Natural killer cell (primary cell): ENCODE measurements at regions not wholly inside any gene's neighbourhood (a gene's known extent, or its start where the extent isn't known, plus 50 kb on each side); places are given as distances from the start of the nearest gene placed in this dataset.
A peak's percentile ranks its signal among the peaks of the same experiment; 100 is the strongest.

ENCODE experiments used
- ATAC-seq, 3 donors: fragments of 150-1000 bp in 2 of 3; fragments of 200-7000 bp in 1 of 3; cut with Tn5 transposase; 1 replicate in 1 of 3; 2 replicates in 2 of 3; pipeline ENCODE4 v1.10.0; 2021; ENCODE audit warnings: mild to moderate bottlenecking in 2 of 3, moderate library complexity in 2 of 3
- DNase-seq, 2 donors: peaks; one replicate each; pipeline versions ENCODE4 v3.0.0 to v3.0.0-alpha.2; 2013 to 2021; ENCODE audit warnings: mixed read lengths in 1 of 2
- H3K27ac ChIP-seq: one replicate; pipeline ENCODE4 v1.5.1; 2013; ENCODE audit warnings: mild to moderate bottlenecking, low read length
- H3K27me3 ChIP-seq: one replicate; pipeline ENCODE4 v1.6.1; 2013; ENCODE audit warnings: low read length; ENCODE audit not compliant: control insufficient read depth, insufficient read depth
- H3K36me3 ChIP-seq: one replicate; pipeline ENCODE4 v1.6.1; 2013; ENCODE audit warnings: low read length; ENCODE audit not compliant: control insufficient read depth, insufficient read depth
- H3K4me1 ChIP-seq: one replicate; pipeline ENCODE4 v1.6.1; 2013; ENCODE audit warnings: low read length; ENCODE audit not compliant: control insufficient read depth, insufficient read depth
- H3K4me3 ChIP-seq: one replicate; pipeline ENCODE4 v1.5.1; 2013; ENCODE audit warnings: low read length
- H3K9me3 ChIP-seq: one replicate; pipeline ENCODE4 v1.6.1; 2013; ENCODE audit warnings: low read length; ENCODE audit not compliant: control insufficient read depth, insufficient read depth
- H3K27ac Mint-ChIP-seq, 2 donors: one replicate each; pipeline ENCODE4 v1.8.0; 2022; ENCODE audit warnings: mild to moderate bottlenecking in 2 of 2, mixed read lengths in 2 of 2, moderate library complexity in 1 of 2
- H3K27me3 Mint-ChIP-seq, 2 donors: one replicate each; pipeline ENCODE4 v1.8.0; 2022; ENCODE audit warnings: low read depth in 2 of 2, mixed read lengths in 2 of 2
- H3K36me3 Mint-ChIP-seq: one replicate; pipeline ENCODE4 v1.8.0; 2022; ENCODE audit warnings: mixed read lengths
- H3K4me1 Mint-ChIP-seq, 2 donors: one replicate each; pipeline ENCODE4 v1.8.0; 2022; ENCODE audit warnings: mixed read lengths in 2 of 2
- H3K4me3 Mint-ChIP-seq: one replicate; pipeline ENCODE4 v1.8.0; 2022; ENCODE audit warnings: mild to moderate bottlenecking, moderate library complexity, mixed read lengths
- H3K9me3 Mint-ChIP-seq, 2 donors: one replicate each; pipeline ENCODE4 v1.8.0; 2022; ENCODE audit warnings: mixed read lengths in 2 of 2
- WGBS: methylation state at CpG from one replicate; pipeline ENCODE4 v1.1.7; 2013; ENCODE audit warnings: missing lambda C conversion rate; ENCODE audit not compliant: insufficient coverage; 5-methylcytosine and 5-hydroxymethylcytosine counted together
- intact Hi-C: fragments of 100-400 bp; cut with micrococcal nuclease; formaldehyde crosslinking; loops from one replicate; pipeline ENCODE4 v1.14.2; 2022
- TF ChIP-seq, protein P1 (sequence below): fragments of 200-600 bp; IDR thresholded peaks from one replicate; pipeline ENCODE4 v1.8.0; 2022; ENCODE audit warnings: antibody characterized with exemption

DNA sequence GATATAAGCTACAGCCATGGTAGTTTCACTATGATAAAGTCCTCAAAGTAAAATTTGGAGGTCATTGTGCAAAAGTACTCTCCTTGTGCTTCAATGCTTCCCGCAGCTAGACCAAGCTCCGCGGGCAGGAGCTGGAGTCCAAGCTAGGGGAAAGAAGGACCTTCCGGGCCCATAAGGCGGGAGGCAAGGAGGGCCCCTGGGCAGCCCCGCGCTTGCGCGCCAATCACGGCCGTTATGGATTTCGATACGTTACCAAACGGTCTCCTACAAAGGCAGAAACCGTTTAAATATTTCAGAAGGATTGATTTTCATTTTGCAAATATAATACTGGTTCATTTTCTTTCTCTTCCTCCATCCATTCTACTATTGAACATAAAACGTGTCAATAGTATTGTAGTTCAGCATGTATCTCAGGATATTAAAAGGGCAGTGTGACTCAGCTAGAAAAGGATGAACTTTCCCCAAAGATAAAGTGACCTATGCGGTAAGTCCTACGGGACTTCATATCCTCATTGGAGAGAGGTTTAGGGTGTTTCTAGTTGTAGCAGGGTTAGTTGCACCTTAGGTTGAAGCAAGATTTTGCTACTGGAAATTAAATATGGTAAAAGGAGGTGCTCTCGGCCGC is 128.0 kb downstream of the KIF20B start:
- Histone ChIP-seq H3K9me3 (no peaks in the 10 kb centered on the region), H3K27ac (no peak overlapping the region), H3K36me3 (no peaks in the 10 kb centered on the region), H3K4me3 (no peak overlapping the region), H3K4me1 (no peaks in the 10 kb centered on the region), H3K27me3 (no peaks in the 10 kb centered on the region)
- DNase-seq (no peak), ATAC-seq (no peak)
- H3K27me3 Mint-ChIP-seq: peaks cover 2 to 20% of the 10 kb centered on the region in 2 donors
- H3K36me3 Mint-ChIP-seq: no peaks in the 10 kb centered on the region
- H3K27ac Mint-ChIP-seq: no peak overlapping the region
- WGBS: 95% methylated on average over 19 of the region's 20 CpGs
- TF ChIP-seq, protein P1, sequence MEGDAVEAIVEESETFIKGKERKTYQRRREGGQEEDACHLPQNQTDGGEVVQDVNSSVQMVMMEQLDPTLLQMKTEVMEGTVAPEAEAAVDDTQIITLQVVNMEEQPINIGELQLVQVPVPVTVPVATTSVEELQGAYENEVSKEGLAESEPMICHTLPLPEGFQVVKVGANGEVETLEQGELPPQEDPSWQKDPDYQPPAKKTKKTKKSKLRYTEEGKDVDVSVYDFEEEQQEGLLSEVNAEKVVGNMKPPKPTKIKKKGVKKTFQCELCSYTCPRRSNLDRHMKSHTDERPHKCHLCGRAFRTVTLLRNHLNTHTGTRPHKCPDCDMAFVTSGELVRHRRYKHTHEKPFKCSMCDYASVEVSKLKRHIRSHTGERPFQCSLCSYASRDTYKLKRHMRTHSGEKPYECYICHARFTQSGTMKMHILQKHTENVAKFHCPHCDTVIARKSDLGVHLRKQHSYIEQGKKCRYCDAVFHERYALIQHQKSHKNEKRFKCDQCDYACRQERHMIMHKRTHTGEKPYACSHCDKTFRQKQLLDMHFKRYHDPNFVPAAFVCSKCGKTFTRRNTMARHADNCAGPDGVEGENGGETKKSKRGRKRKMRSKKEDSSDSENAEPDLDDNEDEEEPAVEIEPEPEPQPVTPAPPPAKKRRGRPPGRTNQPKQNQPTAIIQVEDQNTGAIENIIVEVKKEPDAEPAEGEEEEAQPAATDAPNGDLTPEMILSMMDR: no peak
- intact Hi-C loops: no loop called here
- H3K4me3 Mint-ChIP-seq: no peak overlapping the region
- no peaks in the 10 kb centered on the region for H3K9me3 Mint-ChIP-seq
- no peaks in the 10 kb centered on the region for H3K4me1 Mint-ChIP-seq

DNA sequence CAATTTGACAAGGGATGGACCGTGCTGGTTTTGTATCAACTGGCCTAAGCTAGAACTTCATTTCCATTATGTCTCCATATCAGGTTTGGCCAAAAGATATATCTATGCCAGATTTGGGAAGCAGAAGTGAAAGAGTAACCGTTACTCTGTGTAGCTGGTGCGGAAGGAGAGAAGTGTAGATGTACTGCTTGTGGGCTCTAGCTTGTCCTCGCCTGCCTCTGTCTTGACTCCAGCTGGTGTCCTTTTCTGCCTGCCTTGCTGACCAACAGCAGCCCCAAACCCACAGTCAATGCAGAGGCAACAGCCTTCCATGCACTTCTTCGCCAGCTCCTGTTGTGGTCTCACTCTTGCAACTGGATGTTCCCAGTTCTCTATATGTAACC is 128.5 kb downstream of the KIF20B start:
- DNase-seq (no peak), ATAC-seq (no peak)
- intact Hi-C loops: no loop called here
- no peak overlapping the region for H3K4me3 Mint-ChIP-seq
- no peaks in the 10 kb centered on the region for H3K36me3 ChIP-seq
- no peaks in the 10 kb centered on the region for H3K4me1 Mint-ChIP-seq
- TF ChIP-seq, protein P1: no peak
- no peaks in the 10 kb centered on the region for H3K27me3 ChIP-seq
- H3K36me3 Mint-ChIP-seq: no peaks in the 10 kb centered on the region
- no peak overlapping the region for H3K27ac Mint-ChIP-seq
- 83% methylated on average over 5 of the region's 5 CpGs for WGBS
- no peak overlapping the region for H3K27ac ChIP-seq
- H3K4me3 ChIP-seq: no peak overlapping the region
- H3K4me1 ChIP-seq: no peaks in the 10 kb centered on the region
- peaks cover 2 to 20% of the 10 kb centered on the region in 2 donors for H3K27me3 Mint-ChIP-seq
- no peaks in the 10 kb centered on the region for H3K9me3 ChIP-seq
- no peaks in the 10 kb centered on the region for H3K9me3 Mint-ChIP-seq

DNA sequence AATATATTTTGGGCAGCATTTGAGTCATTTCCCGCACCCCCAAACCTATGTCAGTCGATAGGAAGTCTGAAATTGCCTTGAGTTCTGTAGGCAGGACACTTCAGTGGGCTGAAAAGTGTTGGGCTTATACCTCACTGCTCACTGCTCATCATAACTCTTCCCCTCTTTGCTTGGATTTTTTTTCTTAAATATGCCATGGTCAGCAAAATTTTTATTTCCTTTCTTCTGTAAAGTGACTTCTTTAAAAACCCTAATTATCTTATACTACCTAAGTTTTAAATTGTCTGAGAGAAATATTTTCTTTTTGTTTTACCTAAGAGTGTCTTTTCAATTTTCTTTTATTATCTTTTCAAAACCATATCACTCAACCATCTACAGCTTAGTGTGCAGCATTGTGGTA is 129.2 kb downstream of the KIF20B start:
- Mint-ChIP-seq H3K4me3 (no peak overlapping the region), H3K36me3 (no peaks in the 10 kb centered on the region), H3K4me1 (no peaks in the 10 kb centered on the region), H3K27me3 (peaks cover 2 to 20% of the 10 kb centered on the region in 2 donors), H3K27ac (no peak overlapping the region), H3K9me3 (no peaks in the 10 kb centered on the region)
- Histone ChIP-seq H3K27ac (no peak overlapping the region), H3K27me3 (no peaks in the 10 kb centered on the region), H3K4me1 (no peaks in the 10 kb centered on the region), H3K36me3 (no peaks in the 10 kb centered on the region), H3K9me3 (no peaks in the 10 kb centered on the region), H3K4me3 (no peak overlapping the region)
- DNase-seq (no peak), ATAC-seq (no peak)
- 97% methylated on average over 2 of the region's 2 CpGs for WGBS
- intact Hi-C loops: no loop called here
- TF ChIP-seq, protein P1: no peak

DNA sequence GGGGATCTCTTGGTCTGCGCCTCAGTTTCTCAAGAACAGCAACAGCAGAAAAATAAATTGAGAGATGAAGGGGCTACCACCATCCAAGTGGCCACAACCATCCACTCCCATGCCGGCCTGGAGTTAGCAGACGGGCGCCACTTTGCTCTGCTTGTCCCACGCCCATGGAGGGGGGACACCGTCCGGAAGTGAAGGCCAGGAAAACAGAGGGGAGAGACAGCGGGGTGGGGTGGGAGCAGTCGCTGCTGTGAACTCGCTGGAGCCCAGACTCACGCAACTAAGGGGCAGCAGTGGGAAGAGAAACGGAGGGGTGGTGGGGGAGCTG is 135.4 kb downstream of the KIF20B start:
- peak overlapping the region in 1 of 2 donors; percentile 79 for H3K27ac Mint-ChIP-seq
- no peaks in the 10 kb centered on the region for H3K9me3 ChIP-seq
- H3K9me3 Mint-ChIP-seq: no peaks in the 10 kb centered on the region
- peak overlapping the region; percentile 85 for H3K4me3 Mint-ChIP-seq
- H3K27me3 Mint-ChIP-seq: peaks cover 13 to 15% of the 10 kb centered on the region in 2 donors
- no peak for DNase-seq
- no peaks in the 10 kb centered on the region for H3K27me3 ChIP-seq
- H3K27ac ChIP-seq: peak overlapping the region; percentile 16
- TF ChIP-seq, protein P1: no peak
- H3K4me3 ChIP-seq: peak overlapping the region; percentile 54
- intact Hi-C loops: no loop called here
- 60% methylated on average over 12 of the region's 12 CpGs for WGBS
- H3K4me1 Mint-ChIP-seq: peaks cover 17 to 25% of the 10 kb centered on the region in 2 donors
- H3K36me3 ChIP-seq: no peaks in the 10 kb centered on the region
- no peaks in the 10 kb centered on the region for H3K36me3 Mint-ChIP-seq
- no peak for ATAC-seq
- H3K4me1 ChIP-seq: peaks cover 18% of the 10 kb centered on the region
